ENCODE measurements at regions not wholly inside any gene's neighbourhood (a gene's known extent, or its start where the extent isn't known, plus 50 kb on each side); places are given as distances from the start of the nearest gene placed in this dataset.
A peak's percentile ranks its signal among the peaks of the same experiment; 100 is the strongest.

DNA sequence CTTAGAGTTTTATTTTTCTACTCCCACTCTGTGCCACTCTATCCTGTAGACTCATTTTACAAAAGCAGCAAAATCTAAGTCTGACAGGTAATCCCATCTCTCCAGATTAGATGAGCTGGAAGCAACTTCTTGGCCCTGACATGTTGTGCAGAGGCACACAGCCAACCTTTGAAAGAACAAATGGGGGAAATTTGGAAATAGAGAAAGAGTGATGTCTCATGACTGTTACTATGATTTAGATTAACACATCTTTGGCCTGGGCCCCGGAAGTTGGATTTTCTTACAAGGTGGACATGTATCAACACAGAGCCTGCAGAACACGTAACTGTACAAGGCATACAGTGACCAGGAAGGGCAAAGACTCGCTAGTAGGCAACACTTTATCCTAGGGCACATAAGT, 227.7 kb downstream of the MYLK4 start:
- Histone ChIP-seq H3K9me3 (ENCODE audit: control insufficient read depth in 2 of 2, low read length in 2 of 2) (peaks cover 7 to 9% of the 10 kb centered on the region in 2 donors), H3K4me1 (ENCODE audit: control insufficient read depth in 2 of 2, insufficient read depth in 2 of 2, low read length in 2 of 2) (no peaks in the 10 kb centered on the region), H3K27ac (ENCODE audit: low read depth in 2 of 2, low read length in 2 of 2) (no peak overlapping the region), H3K9ac (ENCODE audit: low read depth in 1 of 2, low read length in 2 of 2) (no peak overlapping the region), H3K36me3 (ENCODE audit: control insufficient read depth in 2 of 2, insufficient read depth in 2 of 2, low read length in 2 of 2) (no peaks in the 10 kb centered on the region), H3K4me3 (ENCODE audit: low read length in 2 of 2) (no peak overlapping the region), H3K27me3 (ENCODE audit: control insufficient read depth in 2 of 2, insufficient read depth in 2 of 2, low read length in 2 of 2) (peaks cover 0 to 3% of the 10 kb centered on the region in 2 donors)

DNA sequence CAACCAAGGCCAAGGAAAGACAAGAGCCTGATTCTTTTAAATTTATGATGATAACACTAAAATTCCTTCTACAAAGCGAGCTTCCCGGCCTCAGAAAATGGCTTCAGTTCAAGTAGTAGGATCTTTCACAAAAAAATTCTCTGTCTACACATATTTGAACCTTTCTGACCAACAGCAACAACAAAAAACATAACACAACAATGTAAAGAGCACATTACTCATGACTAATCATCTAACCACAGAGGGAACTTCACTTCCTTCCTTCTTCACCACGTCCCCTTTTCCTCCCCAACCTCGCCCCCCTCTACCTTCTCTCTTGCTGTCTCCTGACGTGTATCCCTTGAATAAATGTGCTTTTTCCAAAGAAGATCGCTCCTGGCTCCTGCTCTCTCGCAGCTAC, 228.2 kb downstream of the MYLK4 start:
- no peak overlapping the region for H3K9ac ChIP-seq (ENCODE audit: low read depth in 1 of 2, low read length in 2 of 2)
- H3K27me3 ChIP-seq (ENCODE audit: control insufficient read depth in 2 of 2, insufficient read depth in 2 of 2, low read length in 2 of 2), result no peaks in the 10 kb centered on the region
- H3K4me1 ChIP-seq (ENCODE audit: control insufficient read depth in 2 of 2, insufficient read depth in 2 of 2, low read length in 2 of 2), result no peaks in the 10 kb centered on the region
- H3K9me3 ChIP-seq (ENCODE audit: control insufficient read depth in 2 of 2, low read length in 2 of 2), result peaks cover 7 to 9% of the 10 kb centered on the region in 2 donors
- no peak overlapping the region for H3K27ac ChIP-seq (ENCODE audit: low read depth in 2 of 2, low read length in 2 of 2)
- H3K4me3 ChIP-seq (ENCODE audit: low read length in 2 of 2), result no peak overlapping the region
- no peaks in the 10 kb centered on the region for H3K36me3 ChIP-seq (ENCODE audit: control insufficient read depth in 2 of 2, insufficient read depth in 2 of 2, low read length in 2 of 2)

DNA sequence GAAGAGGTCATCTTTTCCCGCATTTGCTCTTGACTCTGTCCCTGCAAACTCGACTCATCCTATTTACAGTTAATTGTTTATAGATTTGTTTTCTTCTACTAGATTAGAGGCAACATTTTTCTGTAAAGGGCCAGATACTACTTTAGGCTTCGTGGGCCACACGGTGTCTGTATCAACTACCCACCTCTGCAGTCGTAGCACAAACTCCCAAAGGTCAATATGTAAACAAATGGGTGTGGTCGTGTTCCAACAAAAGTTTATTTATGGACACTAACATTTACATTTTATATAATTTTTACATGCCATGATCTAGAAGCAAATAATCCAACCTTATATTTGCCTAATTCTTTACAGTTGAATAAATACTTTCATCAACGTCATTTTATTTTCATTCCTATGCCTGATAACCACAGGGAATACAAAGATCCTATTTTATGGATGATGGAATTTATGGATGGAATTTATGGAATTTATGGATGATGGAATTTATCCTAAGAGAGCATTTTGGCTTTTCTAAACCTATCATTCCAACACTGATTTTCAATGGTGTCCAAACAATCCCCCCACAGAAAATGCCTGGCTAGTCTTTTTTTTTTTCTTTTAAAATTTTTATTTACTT, 232.8 kb downstream of the MYLK4 start:
- no peak overlapping the region for H3K9ac ChIP-seq (ENCODE audit: low read depth in 1 of 2, low read length in 2 of 2)
- no peaks in the 10 kb centered on the region for H3K27me3 ChIP-seq (ENCODE audit: control insufficient read depth in 2 of 2, insufficient read depth in 2 of 2, low read length in 2 of 2)
- no peaks in the 10 kb centered on the region for H3K36me3 ChIP-seq (ENCODE audit: control insufficient read depth in 2 of 2, insufficient read depth in 2 of 2, low read length in 2 of 2)
- peaks cover 0 to 10% of the 10 kb centered on the region in 2 donors for H3K4me1 ChIP-seq (ENCODE audit: control insufficient read depth in 2 of 2, insufficient read depth in 2 of 2, low read length in 2 of 2)
- H3K4me3 ChIP-seq (ENCODE audit: low read length in 2 of 2), result no peak overlapping the region
- H3K27ac ChIP-seq (ENCODE audit: low read depth in 2 of 2, low read length in 2 of 2), result no peak overlapping the region
- peaks cover 3 to 9% of the 10 kb centered on the region in 2 donors for H3K9me3 ChIP-seq (ENCODE audit: control insufficient read depth in 2 of 2, low read length in 2 of 2)

DNA sequence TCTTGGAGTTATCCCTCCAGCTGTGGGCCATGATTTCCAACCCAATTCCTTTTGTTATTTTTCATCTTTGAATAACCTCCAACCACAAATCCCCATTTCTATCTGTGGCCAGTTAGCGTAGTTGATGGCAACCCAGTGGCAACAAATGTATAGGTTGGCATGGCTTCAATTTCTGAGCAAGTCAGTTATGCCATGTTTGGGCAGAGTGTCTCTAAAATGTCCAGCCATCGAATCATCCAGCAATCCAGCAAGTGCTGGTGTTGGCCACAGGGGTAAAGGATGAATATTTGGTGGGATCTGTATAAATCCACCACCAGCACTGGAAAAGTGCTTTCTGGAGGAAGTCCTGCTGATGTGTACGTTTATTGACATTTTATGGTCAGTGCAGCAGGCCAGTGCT, 233.3 kb downstream of the MYLK4 start:
- no peaks in the 10 kb centered on the region for H3K27me3 ChIP-seq (ENCODE audit: control insufficient read depth in 2 of 2, insufficient read depth in 2 of 2, low read length in 2 of 2)
- H3K27ac ChIP-seq (ENCODE audit: low read depth in 2 of 2, low read length in 2 of 2), result no peak overlapping the region
- peaks cover 3 to 9% of the 10 kb centered on the region in 2 donors for H3K9me3 ChIP-seq (ENCODE audit: control insufficient read depth in 2 of 2, low read length in 2 of 2)
- H3K9ac ChIP-seq (ENCODE audit: low read depth in 1 of 2, low read length in 2 of 2), result no peak overlapping the region
- H3K4me1 ChIP-seq (ENCODE audit: control insufficient read depth in 2 of 2, insufficient read depth in 2 of 2, low read length in 2 of 2), result peaks cover 0 to 10% of the 10 kb centered on the region in 2 donors
- no peaks in the 10 kb centered on the region for H3K36me3 ChIP-seq (ENCODE audit: control insufficient read depth in 2 of 2, insufficient read depth in 2 of 2, low read length in 2 of 2)
- H3K4me3 ChIP-seq (ENCODE audit: low read length in 2 of 2), result no peak overlapping the region

DNA sequence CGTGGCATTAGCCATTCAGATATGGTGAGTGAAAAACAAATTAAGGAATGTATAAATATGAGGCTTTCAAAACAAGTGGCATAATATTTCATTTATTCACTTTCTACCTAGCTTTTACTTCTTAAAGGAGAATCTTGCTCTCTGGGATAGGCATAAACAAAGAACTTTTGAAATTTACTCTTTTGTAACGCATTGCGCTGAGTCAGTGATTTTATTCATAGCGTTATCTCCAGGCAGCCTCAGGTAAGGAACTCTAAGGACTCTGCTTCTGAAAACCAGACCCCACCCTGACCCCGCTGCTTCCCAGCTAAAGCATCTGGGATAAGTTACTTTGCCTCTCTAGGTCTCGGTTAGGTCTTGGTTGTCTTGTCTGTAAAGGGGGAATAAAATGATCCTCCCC, 234.7 kb downstream of the MYLK4 start:
- Histone ChIP-seq H3K4me1 (ENCODE audit: control insufficient read depth in 2 of 2, insufficient read depth in 2 of 2, low read length in 2 of 2) (peaks cover 0 to 10% of the 10 kb centered on the region in 2 donors), H3K27me3 (ENCODE audit: control insufficient read depth in 2 of 2, insufficient read depth in 2 of 2, low read length in 2 of 2) (no peaks in the 10 kb centered on the region), H3K9me3 (ENCODE audit: control insufficient read depth in 2 of 2, low read length in 2 of 2) (peaks cover 3 to 9% of the 10 kb centered on the region in 2 donors), H3K4me3 (ENCODE audit: low read length in 2 of 2) (no peak overlapping the region), H3K27ac (ENCODE audit: low read depth in 2 of 2, low read length in 2 of 2) (no peak overlapping the region), H3K9ac (ENCODE audit: low read depth in 1 of 2, low read length in 2 of 2) (no peak overlapping the region), H3K36me3 (ENCODE audit: control insufficient read depth in 2 of 2, insufficient read depth in 2 of 2, low read length in 2 of 2) (no peaks in the 10 kb centered on the region)

DNA sequence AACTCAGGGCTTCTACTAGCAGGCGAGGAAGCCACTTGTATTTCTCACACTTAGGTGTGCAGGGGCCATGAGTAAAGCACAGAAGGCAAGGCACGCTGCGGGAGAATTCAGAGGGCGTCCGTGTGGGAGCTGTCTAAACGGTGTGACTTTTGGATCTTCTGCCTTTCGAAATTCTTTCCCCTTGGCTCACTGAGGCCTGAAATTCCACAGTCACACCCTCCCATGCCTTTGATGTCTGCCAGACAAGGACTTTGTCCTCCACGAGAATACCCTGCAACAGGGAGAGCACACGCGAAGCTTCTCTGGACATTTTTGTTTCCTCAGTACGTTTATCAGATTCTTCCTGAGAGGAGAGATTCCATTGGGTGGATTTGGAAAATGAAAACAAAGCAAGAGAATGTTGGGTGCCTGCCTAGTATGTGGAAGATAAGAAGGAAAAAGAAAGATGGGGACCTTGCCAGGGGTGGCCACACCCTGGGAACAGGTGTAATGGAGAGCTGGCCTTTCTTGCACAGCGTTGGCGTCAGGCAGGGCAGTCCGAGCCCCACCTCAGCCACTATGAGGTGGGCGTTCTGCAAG, 235.7 kb downstream of the MYLK4 start:
- H3K27ac ChIP-seq (ENCODE audit: low read depth in 2 of 2, low read length in 2 of 2), result no peak overlapping the region
- H3K9ac ChIP-seq (ENCODE audit: low read depth in 1 of 2, low read length in 2 of 2), result no peak overlapping the region
- no peaks in the 10 kb centered on the region for H3K36me3 ChIP-seq (ENCODE audit: control insufficient read depth in 2 of 2, insufficient read depth in 2 of 2, low read length in 2 of 2)
- peaks cover under 1 to 4% of the 10 kb centered on the region in 2 donors for H3K9me3 ChIP-seq (ENCODE audit: control insufficient read depth in 2 of 2, low read length in 2 of 2)
- peaks cover 0 to 10% of the 10 kb centered on the region in 2 donors for H3K4me1 ChIP-seq (ENCODE audit: control insufficient read depth in 2 of 2, insufficient read depth in 2 of 2, low read length in 2 of 2)
- peak overlapping the region; percentile 29 to 49 for H3K4me3 ChIP-seq (ENCODE audit: low read length in 2 of 2)
- H3K27me3 ChIP-seq (ENCODE audit: control insufficient read depth in 2 of 2, insufficient read depth in 2 of 2, low read length in 2 of 2), result no peaks in the 10 kb centered on the region

DNA sequence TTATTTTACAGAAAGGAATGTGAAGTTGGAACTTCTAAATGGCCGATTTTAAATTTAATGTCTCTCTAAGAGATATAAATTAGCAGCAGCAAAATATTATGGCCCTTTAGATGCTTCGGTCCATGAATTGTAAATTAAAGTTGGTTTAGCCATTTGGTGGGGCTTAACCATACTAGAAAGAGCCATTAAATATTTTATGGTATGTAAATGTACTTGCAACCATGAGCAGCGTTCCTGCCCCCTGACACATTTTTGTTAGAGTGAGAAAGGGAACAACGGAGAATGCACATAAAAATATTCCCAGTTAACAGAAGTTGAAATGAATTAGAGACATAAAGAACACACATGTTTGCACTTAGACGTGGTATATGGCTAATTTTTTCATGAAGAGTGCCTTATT, 237.9 kb downstream of the MYLK4 start:
- H3K9me3 ChIP-seq (ENCODE audit: control insufficient read depth in 2 of 2, low read length in 2 of 2), result no peaks in the 10 kb centered on the region
- H3K36me3 ChIP-seq (ENCODE audit: control insufficient read depth in 2 of 2, insufficient read depth in 2 of 2, low read length in 2 of 2), result no peaks in the 10 kb centered on the region
- H3K27ac ChIP-seq (ENCODE audit: low read depth in 2 of 2, low read length in 2 of 2), result no peak overlapping the region
- H3K4me3 ChIP-seq (ENCODE audit: low read length in 2 of 2), result no peak overlapping the region
- H3K9ac ChIP-seq (ENCODE audit: low read depth in 1 of 2, low read length in 2 of 2), result no peak overlapping the region
- H3K4me1 ChIP-seq (ENCODE audit: control insufficient read depth in 2 of 2, insufficient read depth in 2 of 2, low read length in 2 of 2), result peaks cover 0 to 10% of the 10 kb centered on the region in 2 donors
- no peaks in the 10 kb centered on the region for H3K27me3 ChIP-seq (ENCODE audit: control insufficient read depth in 2 of 2, insufficient read depth in 2 of 2, low read length in 2 of 2)

DNA sequence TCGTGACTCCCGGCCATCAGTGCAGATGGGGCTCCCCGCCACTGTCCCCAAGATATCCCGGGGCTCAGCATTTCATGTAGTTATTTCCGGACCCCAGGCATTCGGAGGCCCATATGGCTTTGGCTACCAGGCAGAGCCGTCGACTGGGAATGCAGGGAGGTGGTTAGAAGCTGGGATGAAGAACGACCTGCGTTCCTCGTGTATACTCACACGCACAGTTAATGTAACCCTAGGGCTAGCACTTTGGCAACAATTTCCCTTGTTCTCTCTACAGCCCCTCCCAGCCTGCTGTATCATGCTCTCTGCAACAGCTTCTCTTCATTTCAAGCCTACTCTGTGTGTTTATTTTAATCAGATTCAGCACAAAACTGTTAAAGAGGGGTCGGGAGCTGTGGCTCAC, 240.4 kb downstream of the MYLK4 start:
- Histone ChIP-seq H3K27ac (ENCODE audit: low read depth in 2 of 2, low read length in 2 of 2) (no peak overlapping the region), H3K4me1 (ENCODE audit: control insufficient read depth in 2 of 2, insufficient read depth in 2 of 2, low read length in 2 of 2) (peaks cover 0 to 9% of the 10 kb centered on the region in 2 donors), H3K27me3 (ENCODE audit: control insufficient read depth in 2 of 2, insufficient read depth in 2 of 2, low read length in 2 of 2) (no peaks in the 10 kb centered on the region), H3K9ac (ENCODE audit: low read depth in 1 of 2, low read length in 2 of 2) (no peak overlapping the region), H3K4me3 (ENCODE audit: low read length in 2 of 2) (no peak overlapping the region), H3K36me3 (ENCODE audit: control insufficient read depth in 2 of 2, insufficient read depth in 2 of 2, low read length in 2 of 2) (no peaks in the 10 kb centered on the region), H3K9me3 (ENCODE audit: control insufficient read depth in 2 of 2, low read length in 2 of 2) (no peaks in the 10 kb centered on the region)

DNA sequence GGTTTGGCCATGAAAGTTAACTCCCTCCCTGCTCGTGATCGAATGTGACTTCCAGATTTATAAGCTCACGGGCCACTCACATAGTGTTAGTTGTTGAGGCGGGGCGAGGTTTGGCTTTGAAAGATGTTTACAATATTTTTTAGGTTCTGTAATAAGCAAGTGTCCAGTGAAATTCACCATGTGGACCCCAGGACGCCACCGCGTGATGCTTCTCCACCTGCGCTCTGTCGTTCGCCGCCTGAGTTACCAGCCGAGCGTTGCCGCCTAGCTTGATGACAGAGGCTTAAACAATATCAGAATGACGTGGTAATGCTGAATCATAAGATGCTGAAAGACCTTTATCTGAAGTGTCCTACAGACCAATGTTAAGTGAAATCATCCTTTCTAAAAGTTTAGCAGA, 241.0 kb downstream of the MYLK4 start:
- Histone ChIP-seq H3K9ac (ENCODE audit: low read depth in 1 of 2, low read length in 2 of 2) (no peak overlapping the region), H3K36me3 (ENCODE audit: control insufficient read depth in 2 of 2, insufficient read depth in 2 of 2, low read length in 2 of 2) (no peaks in the 10 kb centered on the region), H3K9me3 (ENCODE audit: control insufficient read depth in 2 of 2, low read length in 2 of 2) (no peaks in the 10 kb centered on the region), H3K27ac (ENCODE audit: low read depth in 2 of 2, low read length in 2 of 2) (no peak overlapping the region), H3K4me1 (ENCODE audit: control insufficient read depth in 2 of 2, insufficient read depth in 2 of 2, low read length in 2 of 2) (peaks cover 0 to 3% of the 10 kb centered on the region in 2 donors), H3K27me3 (ENCODE audit: control insufficient read depth in 2 of 2, insufficient read depth in 2 of 2, low read length in 2 of 2) (no peaks in the 10 kb centered on the region), H3K4me3 (ENCODE audit: low read length in 2 of 2) (no peak overlapping the region)

DNA sequence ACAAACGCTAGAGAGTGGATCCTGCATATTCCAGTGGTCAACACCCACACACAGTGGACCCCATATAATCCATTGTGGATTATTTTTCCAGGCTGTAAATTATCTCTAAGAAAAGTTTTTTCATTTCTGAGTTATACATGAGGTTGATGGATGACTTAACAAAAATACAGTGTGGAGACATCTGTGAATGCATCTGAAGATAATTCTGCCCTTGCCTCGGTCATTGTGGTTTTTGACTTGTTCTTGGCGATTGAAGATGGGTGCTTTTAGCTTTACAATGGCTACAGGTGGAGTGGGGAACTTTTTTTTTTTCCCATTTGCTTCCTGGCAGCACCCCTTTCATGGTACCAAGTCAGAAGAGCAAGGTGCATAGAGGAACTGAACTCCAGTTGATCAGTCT, 242.7 kb downstream of the MYLK4 start:
- H3K36me3 ChIP-seq (ENCODE audit: control insufficient read depth in 2 of 2, insufficient read depth in 2 of 2, low read length in 2 of 2), result no peaks in the 10 kb centered on the region
- H3K4me1 ChIP-seq (ENCODE audit: control insufficient read depth in 2 of 2, insufficient read depth in 2 of 2, low read length in 2 of 2), result no peaks in the 10 kb centered on the region
- H3K27me3 ChIP-seq (ENCODE audit: control insufficient read depth in 2 of 2, insufficient read depth in 2 of 2, low read length in 2 of 2), result no peaks in the 10 kb centered on the region
- no peak overlapping the region for H3K4me3 ChIP-seq (ENCODE audit: low read length in 2 of 2)
- H3K9ac ChIP-seq (ENCODE audit: low read depth in 1 of 2, low read length in 2 of 2), result no peak overlapping the region
- no peaks in the 10 kb centered on the region for H3K9me3 ChIP-seq (ENCODE audit: control insufficient read depth in 2 of 2, low read length in 2 of 2)
- H3K27ac ChIP-seq (ENCODE audit: low read depth in 2 of 2, low read length in 2 of 2), result no peak overlapping the region

Measured in mucosa of rectum (tissue), 2 donors.